HepG2 (cell line): ENCODE measurements at regions not wholly inside any gene's neighbourhood (a gene's known extent, or its start where the extent isn't known, plus 50 kb on each side); places are given as distances from the start of the nearest gene placed in this dataset.
A peak's percentile ranks its signal among the peaks of the same experiment; 100 is the strongest.

Source experiments
- HOXA3 ChIP-seq: sonication (generic); formaldehyde crosslinking; IDR thresholded peaks from 2 replicates; pipeline ENCODE4 v1.5.0; 2020; ENCODE audit warnings: missing genetic modification reagents
- HOXD1 ChIP-seq: sonication (generic); formaldehyde crosslinking; IDR thresholded peaks from 2 replicates; pipeline ENCODE4 v1.5.0; 2020; ENCODE audit warnings: missing genetic modification reagents
- JUND ChIP-seq: sonication (generic); formaldehyde crosslinking; IDR thresholded peaks from 2 replicates; pipeline ENCODE4 v1.8.0; 2022; ENCODE audit warnings: mild to moderate bottlenecking, missing genetic modification reagents
- KDM5B ChIP-seq: sonication (generic); formaldehyde crosslinking; IDR thresholded peaks from 2 replicates; pipeline ENCODE4 v1.4.0; 2020; ENCODE audit warnings: missing genetic modification reagents, mild to moderate bottlenecking, borderline replicate concordance
- TCF7 ChIP-seq: sonication (generic); IDR thresholded peaks from 2 replicates; pipeline ENCODE4 v1.6.1; 2016; ENCODE audit warnings: antibody characterized with exemption, low read depth
- THAP11 ChIP-seq: IDR thresholded peaks from 2 replicates; pipeline ENCODE4 v1.6.1; 2016; ENCODE audit warnings: missing biosample characterization, missing genetic modification reagents
- THYN1 ChIP-seq: sonication (generic); formaldehyde crosslinking; IDR thresholded peaks from 2 replicates; pipeline ENCODE4 v1.8.1; 2023; ENCODE audit warnings: low read depth, mild to moderate bottlenecking, moderate library complexity, missing genetic modification reagents, borderline replicate concordance
- ZNF20 ChIP-seq: sonication (generic); formaldehyde crosslinking; IDR thresholded peaks from 2 replicates; pipeline ENCODE4 v1.4.0; 2020; ENCODE audit warnings: mild to moderate bottlenecking, moderate library complexity, missing genetic modification reagents
- ZNF33B ChIP-seq: sonication (generic); formaldehyde crosslinking; IDR thresholded peaks from 2 replicates; pipeline ENCODE4 v1.5.1; 2020; ENCODE audit warnings: mild to moderate bottlenecking, missing genetic modification reagents
- ZNF577 ChIP-seq: sonication (generic); formaldehyde crosslinking; IDR thresholded peaks from 2 replicates; pipeline ENCODE4 v1.4.0; 2020; ENCODE audit warnings: mild to moderate bottlenecking, low read depth, missing genetic modification reagents, borderline replicate concordance
- ZNF746 ChIP-seq: sonication (generic); formaldehyde crosslinking; IDR thresholded peaks from 2 replicates; pipeline ENCODE4 v1.8.0; 2022; ENCODE audit warnings: mild to moderate bottlenecking, missing genetic modification reagents
- TF ChIP-seq, protein P1 (sequence below): sonication (generic); formaldehyde crosslinking; IDR thresholded peaks from 2 replicates; pipeline ENCODE4 v1.4.0; 2020; ENCODE audit warnings: low read depth, missing genetic modification reagents
- TF ChIP-seq, protein P2 (sequence below): sonication (generic); formaldehyde crosslinking; IDR thresholded peaks from 2 replicates; pipeline ENCODE4 v1.4.0; 2020; ENCODE audit warnings: missing genetic modification reagents
- TF ChIP-seq, protein P3 (sequence below), 2 experiments: fragments of 450-650 bp in 1 of 2; sonication (generic) in 1 of 2; formaldehyde crosslinking in 1 of 2; IDR thresholded peaks; 2 replicates each; pipeline versions ENCODE4 v1.6.1 to v1.8.0; 2016 to 2022; ENCODE audit warnings: antibody characterized with exemption in 1 of 2, mild to moderate bottlenecking in 1 of 2, missing genetic modification reagents in 1 of 2

DNA sequence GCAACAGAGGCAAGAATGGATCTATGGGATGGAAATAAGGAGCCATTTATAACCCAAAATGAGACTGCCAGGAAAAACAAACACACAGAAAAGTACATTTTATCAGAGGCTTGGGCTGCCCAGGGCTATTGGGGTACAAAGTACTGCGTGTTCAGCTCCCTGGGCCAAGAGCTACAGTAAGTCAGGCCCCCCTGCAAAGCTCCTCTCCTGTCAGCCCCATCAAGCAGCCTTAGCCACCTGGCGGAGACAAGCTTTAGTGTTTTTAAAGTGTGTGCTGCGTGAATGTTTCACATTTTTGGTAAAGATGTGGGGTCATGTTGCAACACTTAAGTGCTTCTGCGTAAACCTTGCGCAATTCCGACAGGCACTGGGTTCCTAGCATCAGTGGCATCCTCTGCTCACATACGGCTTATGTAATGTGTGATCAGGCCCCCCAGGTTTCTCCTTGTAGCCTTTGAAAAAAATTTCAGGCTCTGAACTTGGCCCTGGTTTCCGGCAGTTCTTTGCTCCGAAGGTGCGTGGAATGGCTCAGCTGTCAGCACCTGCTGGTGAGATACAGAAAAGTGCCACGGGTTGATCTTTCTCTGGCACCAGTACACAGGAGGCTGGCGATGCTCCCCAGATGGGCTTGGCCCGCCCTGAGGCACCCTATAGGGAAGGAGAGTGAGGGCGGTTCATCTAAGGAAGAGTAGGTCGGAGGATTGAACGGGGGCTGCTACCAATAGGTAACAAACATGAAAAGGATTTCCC is 198.7 kb upstream of the EEA1 start (continued):
- peak; percentile 86 for TF ChIP-seq KDM5B (CRISPR knock-in tag)
- TF ChIP-seq ZNF33B (CRISPR knock-in tag), result peak; percentile 88
- TF ChIP-seq ZNF746 (CRISPR knock-in tag), result peak; percentile 86
- no peak for TF ChIP-seq THYN1
- TF ChIP-seq, protein P1, sequence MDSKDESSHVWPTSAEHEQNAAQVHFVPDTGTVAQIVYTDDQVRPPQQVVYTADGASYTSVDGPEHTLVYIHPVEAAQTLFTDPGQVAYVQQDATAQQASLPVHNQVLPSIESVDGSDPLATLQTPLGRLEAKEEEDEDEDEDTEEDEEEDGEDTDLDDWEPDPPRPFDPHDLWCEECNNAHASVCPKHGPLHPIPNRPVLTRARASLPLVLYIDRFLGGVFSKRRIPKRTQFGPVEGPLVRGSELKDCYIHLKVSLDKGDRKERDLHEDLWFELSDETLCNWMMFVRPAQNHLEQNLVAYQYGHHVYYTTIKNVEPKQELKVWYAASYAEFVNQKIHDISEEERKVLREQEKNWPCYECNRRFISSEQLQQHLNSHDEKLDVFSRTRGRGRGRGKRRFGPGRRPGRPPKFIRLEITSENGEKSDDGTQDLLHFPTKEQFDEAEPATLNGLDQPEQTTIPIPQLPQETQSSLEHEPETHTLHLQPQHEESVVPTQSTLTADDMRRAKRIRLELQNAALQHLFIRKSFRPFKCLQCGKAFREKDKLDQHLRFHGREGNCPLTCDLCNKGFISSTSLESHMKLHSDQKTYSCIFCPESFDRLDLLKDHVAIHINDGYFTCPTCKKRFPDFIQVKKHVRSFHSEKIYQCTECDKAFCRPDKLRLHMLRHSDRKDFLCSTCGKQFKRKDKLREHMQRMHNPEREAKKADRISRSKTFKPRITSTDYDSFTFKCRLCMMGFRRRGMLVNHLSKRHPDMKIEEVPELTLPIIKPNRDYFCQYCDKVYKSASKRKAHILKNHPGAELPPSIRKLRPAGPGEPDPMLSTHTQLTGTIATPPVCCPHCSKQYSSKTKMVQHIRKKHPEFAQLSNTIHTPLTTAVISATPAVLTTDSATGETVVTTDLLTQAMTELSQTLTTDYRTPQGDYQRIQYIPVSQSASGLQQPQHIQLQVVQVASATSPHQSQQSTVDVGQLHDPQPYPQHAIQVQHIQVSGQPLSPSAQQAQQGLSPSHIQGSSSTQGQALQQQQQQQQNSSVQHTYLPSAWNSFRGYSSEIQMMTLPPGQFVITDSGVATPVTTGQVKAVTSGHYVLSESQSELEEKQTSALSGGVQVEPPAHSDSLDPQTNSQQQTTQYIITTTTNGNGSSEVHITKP (CRISPR knock-in tag), result peak; percentile 65
- no peak for TF ChIP-seq ZNF577
- no peak for TF ChIP-seq ZNF20 (CRISPR knock-in tag)
- TF ChIP-seq HOXA3 (CRISPR knock-in tag), result peak; percentile 95
- peak; percentile 25; the same call in 1 of the 2 replicates for TF ChIP-seq JUND
- TF ChIP-seq, protein P2, sequence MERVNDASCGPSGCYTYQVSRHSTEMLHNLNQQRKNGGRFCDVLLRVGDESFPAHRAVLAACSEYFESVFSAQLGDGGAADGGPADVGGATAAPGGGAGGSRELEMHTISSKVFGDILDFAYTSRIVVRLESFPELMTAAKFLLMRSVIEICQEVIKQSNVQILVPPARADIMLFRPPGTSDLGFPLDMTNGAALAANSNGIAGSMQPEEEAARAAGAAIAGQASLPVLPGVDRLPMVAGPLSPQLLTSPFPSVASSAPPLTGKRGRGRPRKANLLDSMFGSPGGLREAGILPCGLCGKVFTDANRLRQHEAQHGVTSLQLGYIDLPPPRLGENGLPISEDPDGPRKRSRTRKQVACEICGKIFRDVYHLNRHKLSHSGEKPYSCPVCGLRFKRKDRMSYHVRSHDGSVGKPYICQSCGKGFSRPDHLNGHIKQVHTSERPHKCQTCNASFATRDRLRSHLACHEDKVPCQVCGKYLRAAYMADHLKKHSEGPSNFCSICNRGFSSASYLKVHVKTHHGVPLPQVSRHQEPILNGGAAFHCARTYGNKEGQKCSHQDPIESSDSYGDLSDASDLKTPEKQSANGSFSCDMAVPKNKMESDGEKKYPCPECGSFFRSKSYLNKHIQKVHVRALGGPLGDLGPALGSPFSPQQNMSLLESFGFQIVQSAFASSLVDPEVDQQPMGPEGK (CRISPR knock-in tag), result peak; percentile 98
- TF ChIP-seq, protein P3, sequence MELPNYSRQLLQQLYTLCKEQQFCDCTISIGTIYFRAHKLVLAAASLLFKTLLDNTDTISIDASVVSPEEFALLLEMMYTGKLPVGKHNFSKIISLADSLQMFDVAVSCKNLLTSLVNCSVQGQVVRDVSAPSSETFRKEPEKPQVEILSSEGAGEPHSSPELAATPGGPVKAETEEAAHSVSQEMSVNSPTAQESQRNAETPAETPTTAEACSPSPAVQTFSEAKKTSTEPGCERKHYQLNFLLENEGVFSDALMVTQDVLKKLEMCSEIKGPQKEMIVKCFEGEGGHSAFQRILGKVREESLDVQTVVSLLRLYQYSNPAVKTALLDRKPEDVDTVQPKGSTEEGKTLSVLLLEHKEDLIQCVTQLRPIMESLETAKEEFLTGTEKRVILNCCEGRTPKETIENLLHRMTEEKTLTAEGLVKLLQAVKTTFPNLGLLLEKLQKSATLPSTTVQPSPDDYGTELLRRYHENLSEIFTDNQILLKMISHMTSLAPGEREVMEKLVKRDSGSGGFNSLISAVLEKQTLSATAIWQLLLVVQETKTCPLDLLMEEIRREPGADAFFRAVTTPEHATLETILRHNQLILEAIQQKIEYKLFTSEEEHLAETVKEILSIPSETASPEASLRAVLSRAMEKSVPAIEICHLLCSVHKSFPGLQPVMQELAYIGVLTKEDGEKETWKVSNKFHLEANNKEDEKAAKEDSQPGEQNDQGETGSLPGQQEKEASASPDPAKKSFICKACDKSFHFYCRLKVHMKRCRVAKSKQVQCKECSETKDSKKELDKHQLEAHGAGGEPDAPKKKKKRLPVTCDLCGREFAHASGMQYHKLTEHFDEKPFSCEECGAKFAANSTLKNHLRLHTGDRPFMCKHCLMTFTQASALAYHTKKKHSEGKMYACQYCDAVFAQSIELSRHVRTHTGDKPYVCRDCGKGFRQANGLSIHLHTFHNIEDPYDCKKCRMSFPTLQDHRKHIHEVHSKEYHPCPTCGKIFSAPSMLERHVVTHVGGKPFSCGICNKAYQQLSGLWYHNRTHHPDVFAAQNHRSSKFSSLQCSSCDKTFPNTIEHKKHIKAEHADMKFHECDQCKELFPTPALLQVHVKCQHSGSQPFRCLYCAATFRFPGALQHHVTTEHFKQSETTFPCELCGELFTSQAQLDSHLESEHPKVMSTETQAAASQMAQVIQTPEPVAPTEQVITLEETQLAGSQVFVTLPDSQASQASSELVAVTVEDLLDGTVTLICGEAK (IDR thresholded peaks at IDR 0.05), result no peak
- TF ChIP-seq, protein P3 (CRISPR knock-in tag; IDR thresholded peaks at IDR 0.05), result peak; percentile 80; the same call in 1 of the 2 replicates
- TF ChIP-seq THAP11 (CRISPR knock-in tag), result peak; percentile 84
- TF ChIP-seq HOXD1, result peak; percentile 97
- peak; percentile 87 for TF ChIP-seq TCF7
